Breast epithelium (tissue), 3 donors: ENCODE measurements at regions not wholly inside any gene's neighbourhood (a gene's known extent, or its start where the extent isn't known, plus 50 kb on each side); places are given as distances from the start of the nearest gene placed in this dataset.

Experiments
- POLR2A ChIP-seq: fragments of 450-650 bp; IDR thresholded peaks from one replicate; pipeline ENCODE4 v1.6.1; 2016; ENCODE audit warnings: antibody characterized with exemption, mild to moderate bottlenecking, moderate library complexity
- TF ChIP-seq, protein P1 (sequence below), 3 donors: fragments of 450-650 bp; IDR thresholded peaks; one replicate each; pipeline ENCODE4 v1.5.1; 2016 to 2017; ENCODE audit warnings: antibody characterized with exemption in 3 of 3, mild to moderate bottlenecking in 3 of 3, moderate library complexity in 3 of 3

DNA sequence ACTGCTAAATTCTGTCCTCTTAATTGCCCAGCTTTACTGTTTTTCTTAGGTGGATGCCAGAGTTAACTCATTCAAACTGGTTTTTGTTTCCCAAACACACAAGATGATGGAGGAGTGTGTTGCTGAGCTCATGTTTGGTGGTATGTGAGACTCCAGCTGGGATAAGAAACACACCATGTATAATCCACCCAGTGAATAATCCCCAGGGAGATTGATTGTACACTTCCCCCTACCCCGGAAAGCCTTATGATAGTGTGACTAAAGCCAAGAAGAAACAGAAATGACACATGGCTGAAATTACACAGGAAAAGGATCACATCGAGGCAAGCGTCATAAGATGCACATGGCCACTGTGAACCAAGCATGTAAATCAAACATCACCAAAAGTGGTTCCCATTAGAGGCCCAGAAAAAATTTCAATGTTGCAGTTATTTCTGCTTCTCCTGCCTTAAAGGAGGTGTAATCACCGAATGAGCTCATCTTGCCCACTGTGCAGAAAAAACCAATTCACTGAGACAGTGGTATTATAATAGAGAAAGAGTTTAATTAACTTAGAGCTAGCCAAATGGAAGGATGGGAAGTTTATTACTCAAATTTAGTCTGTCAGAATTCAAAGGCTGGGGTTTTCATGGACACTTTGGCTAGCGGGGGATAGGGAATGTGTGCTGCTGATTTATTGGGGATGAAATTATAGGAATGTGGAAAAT is 56.7 kb upstream of the MAGI1 start:
- no peak for TF ChIP-seq POLR2A
- TF ChIP-seq, protein P1, sequence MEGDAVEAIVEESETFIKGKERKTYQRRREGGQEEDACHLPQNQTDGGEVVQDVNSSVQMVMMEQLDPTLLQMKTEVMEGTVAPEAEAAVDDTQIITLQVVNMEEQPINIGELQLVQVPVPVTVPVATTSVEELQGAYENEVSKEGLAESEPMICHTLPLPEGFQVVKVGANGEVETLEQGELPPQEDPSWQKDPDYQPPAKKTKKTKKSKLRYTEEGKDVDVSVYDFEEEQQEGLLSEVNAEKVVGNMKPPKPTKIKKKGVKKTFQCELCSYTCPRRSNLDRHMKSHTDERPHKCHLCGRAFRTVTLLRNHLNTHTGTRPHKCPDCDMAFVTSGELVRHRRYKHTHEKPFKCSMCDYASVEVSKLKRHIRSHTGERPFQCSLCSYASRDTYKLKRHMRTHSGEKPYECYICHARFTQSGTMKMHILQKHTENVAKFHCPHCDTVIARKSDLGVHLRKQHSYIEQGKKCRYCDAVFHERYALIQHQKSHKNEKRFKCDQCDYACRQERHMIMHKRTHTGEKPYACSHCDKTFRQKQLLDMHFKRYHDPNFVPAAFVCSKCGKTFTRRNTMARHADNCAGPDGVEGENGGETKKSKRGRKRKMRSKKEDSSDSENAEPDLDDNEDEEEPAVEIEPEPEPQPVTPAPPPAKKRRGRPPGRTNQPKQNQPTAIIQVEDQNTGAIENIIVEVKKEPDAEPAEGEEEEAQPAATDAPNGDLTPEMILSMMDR (IDR thresholded peaks at IDR 0.05): no peak
